GM12865 (cell line): ENCODE measurements at regions not wholly inside any gene's neighbourhood (a gene's known extent, or its start where the extent isn't known, plus 50 kb on each side); places are given as distances from the start of the nearest gene placed in this dataset.
"Not testable (repeated sequence)": the region's sequence is repeated elsewhere in the genome, so short reads cannot be mapped to it uniquely, and the experiment has no call there.

ENCODE experiments used
- DNase-seq: peaks from one replicate; pipeline ENCODE4 v3.0.0; 2010; ENCODE audit warnings: low read depth
- H3K4me3 ChIP-seq: 2 replicates; pipeline ENCODE4 v1.5.1; 2011; ENCODE audit warnings: mild to moderate bottlenecking, low read depth, low read length, control low read depth
- TF ChIP-seq, protein P1 (sequence below): IDR thresholded peaks from 2 replicates; pipeline ENCODE4 v1.5.1; 2011; ENCODE audit warnings: low read length, control low read depth, low read depth, inconsistent platforms; ENCODE audit not compliant: insufficient read depth; ENCODE audit errors: missing control alignments

- no peak overlapping the region for H3K4me3 ChIP-seq
- TF ChIP-seq, protein P1, sequence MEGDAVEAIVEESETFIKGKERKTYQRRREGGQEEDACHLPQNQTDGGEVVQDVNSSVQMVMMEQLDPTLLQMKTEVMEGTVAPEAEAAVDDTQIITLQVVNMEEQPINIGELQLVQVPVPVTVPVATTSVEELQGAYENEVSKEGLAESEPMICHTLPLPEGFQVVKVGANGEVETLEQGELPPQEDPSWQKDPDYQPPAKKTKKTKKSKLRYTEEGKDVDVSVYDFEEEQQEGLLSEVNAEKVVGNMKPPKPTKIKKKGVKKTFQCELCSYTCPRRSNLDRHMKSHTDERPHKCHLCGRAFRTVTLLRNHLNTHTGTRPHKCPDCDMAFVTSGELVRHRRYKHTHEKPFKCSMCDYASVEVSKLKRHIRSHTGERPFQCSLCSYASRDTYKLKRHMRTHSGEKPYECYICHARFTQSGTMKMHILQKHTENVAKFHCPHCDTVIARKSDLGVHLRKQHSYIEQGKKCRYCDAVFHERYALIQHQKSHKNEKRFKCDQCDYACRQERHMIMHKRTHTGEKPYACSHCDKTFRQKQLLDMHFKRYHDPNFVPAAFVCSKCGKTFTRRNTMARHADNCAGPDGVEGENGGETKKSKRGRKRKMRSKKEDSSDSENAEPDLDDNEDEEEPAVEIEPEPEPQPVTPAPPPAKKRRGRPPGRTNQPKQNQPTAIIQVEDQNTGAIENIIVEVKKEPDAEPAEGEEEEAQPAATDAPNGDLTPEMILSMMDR, result no peak
- no peak for DNase-seq
Measured at GRCh38 chr15:95149036-95149435, 917.7 kb downstream of the MCTP2 start.

DNA sequence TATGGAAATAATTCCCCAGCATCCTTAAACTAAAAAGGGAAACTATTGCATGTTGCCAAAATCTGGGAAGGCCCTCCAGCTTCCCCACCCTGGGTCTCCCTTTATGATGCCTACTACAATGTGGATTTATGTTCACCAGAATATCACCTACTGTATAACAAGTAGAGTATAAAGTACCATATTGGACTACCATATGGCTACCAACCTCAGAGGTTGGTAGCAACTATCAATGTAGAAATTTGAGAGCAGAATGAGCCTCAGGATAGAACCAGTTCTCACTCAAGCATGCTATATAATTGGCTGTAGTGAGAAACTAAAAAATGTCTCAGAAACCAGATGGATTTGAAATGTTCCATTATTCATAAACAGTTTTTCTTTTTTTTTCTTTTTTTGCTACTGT, 918.4 kb downstream of the MCTP2 start:
- no peak for DNase-seq
- no peak overlapping the region for H3K4me3 ChIP-seq
- TF ChIP-seq, protein P1, result no peak

- no peak overlapping the region for H3K4me3 ChIP-seq
- no peak for DNase-seq
- TF ChIP-seq, protein P1, result no peak
Measured at GRCh38 chr15:95150466-95150865, 919.1 kb downstream of the MCTP2 start.

- TF ChIP-seq, protein P1, result no peak
- H3K4me3 ChIP-seq, result no peak overlapping the region
- no peak for DNase-seq
Measured at GRCh38 chr15:95152741-95153140, 921.4 kb downstream of the MCTP2 start.

- H3K4me3 ChIP-seq, DNase-seq: not testable (repeated sequence)
Measured at GRCh38 chr15:95153201-95153600, 921.8 kb downstream of the MCTP2 start.

- H3K4me3 ChIP-seq, result no peak overlapping the region
- TF ChIP-seq, protein P1, result no peak
- no peak for DNase-seq
Measured at GRCh38 chr15:95160316-95160715, 929.0 kb downstream of the MCTP2 start.

DNA sequence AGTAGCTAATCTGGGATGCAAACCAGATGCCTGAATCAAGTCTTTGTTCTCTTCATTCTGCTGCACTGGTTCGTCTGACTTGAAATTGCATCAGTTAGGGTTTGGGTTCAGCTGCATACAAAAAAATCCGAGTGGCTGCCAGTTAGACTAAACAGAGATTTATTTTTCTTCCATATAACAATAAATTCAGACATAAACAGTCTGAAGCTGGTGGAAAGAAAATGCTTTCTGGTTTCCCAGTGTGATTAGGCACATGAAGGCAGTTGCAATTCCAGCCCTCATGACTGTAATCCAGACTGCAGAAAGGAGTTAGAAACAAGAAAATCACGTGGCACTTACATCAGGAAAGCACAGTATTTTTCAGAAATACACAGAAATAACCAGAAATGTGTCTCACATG, 930.7 kb downstream of the MCTP2 start:
- DNase-seq, result no peak
- TF ChIP-seq, protein P1, result no peak
- no peak overlapping the region for H3K4me3 ChIP-seq

DNA sequence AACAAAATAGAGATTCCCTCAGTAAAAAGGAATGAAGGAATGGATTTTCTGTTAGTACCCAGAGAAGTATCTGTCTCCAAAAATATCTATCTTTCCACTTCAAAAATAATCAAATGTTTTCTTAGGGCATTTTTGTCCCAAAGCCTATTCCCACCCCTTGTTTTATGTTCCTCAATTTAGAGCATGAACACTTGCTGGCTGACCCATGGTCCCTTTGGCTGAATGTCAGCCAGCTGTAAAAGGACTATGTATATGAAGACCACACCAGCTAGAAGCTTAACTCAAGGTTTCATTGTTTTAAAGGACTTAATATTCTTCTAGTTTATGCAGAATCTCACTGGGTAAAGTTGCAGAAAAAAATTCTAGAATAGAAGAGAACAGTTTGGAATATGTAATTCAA, 931.2 kb downstream of the MCTP2 start:
- no peak for DNase-seq
- H3K4me3 ChIP-seq, result no peak overlapping the region
- TF ChIP-seq, protein P1, result no peak
